ENCODE measurements at regions not wholly inside any gene's neighbourhood (a gene's known extent, or its start where the extent isn't known, plus 50 kb on each side); places are given as distances from the start of the nearest gene placed in this dataset.

GRCh38 chr7:52705768-52706167 lies 329.7 kb upstream of the POM121L12 start:
- DNase-seq (ENCODE audit: low spot score) = no peak

DNA sequence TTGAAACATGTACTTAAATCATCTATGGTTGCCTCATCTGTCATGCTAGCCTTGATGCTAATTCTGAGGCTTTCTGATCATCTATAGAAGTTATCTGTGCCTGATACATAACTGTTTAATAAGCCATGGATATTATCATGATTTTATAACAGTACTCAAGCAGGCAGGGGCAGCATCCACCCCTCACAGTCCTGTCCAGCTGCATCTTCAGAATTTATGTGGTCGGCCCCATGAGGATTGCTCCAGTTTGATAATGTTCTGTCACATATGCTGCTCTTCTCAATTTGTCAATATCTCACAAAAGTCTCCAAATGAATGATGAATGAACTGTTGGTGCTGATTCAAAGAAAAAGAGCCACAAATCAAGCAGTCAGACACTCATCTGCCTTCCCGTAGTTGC lies 335.1 kb upstream of the POM121L12 start:
- no peak for DNase-seq (ENCODE audit: low spot score)

DNA sequence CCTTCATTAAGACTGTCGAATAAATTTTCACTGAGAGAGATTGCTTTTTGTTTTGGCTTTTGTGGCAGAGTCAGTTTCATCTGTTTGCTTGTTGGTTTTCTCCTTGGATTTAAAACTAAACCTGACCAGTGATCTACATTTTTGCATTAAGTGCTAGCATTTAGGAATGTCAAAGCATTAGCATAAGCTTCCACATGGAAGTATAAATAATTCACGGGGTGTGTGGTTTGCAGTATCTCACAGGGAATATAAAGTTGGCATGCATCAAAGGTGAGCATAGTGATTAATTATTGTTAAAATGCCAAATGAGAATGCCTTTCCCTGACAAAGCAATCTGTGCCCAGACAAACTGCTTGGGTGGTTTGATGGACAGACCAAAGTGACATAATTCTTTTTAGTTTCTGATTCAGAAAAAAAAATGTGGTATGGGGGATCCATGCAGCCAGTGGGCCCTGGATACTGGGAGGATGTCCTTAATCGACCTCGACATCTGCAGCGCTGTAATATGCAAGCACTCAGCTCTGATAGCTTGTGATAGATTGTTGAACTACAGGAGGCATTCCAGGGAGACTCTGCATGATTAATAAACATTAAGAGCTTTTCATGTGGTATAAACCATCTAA lies 339.3 kb upstream of the POM121L12 start:
- no peak for DNase-seq (ENCODE audit: low spot score)

DNA sequence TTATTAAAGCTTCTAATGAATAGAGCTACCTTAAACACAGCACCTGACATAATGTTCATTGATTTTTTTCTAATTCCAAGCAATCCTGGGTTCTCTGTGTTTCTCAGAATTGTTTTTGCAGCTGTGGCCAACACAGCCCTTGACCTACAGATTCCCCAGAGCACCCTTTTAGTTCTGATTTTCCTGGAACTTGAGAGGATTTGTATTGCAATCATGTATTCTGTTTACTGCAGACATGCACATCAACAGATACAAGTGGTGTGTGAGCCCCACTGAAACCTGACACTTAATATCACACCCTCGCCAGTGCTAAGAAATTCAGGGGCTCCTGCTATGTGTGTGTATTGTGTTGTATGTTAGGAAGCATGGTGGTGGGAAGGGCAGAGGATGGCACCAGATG lies 344.2 kb upstream of the POM121L12 start:
- no peak for DNase-seq (ENCODE audit: low spot score)

- DNase-seq (ENCODE audit: low spot score) = no peak
Measured at GRCh38 chr7:52689912-52690311, 345.5 kb upstream of the POM121L12 start.

DNA sequence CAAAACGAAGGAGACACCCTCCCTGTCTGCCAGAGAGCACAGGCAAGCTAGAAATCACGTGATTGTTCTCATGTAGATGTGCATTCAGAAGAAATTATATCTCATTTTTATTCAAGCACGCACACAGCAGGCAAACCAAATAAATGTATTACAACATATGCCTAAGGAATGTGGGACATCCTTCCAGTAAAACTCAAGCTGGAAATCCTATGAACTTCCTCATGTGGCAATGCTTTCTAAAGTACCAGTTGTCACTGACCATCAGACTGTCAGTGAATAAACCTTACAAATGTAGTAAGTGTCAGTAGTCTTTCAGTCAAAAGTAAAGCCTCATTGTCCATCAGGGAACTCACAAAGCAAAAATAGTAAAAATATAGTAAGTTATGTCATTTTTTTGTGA lies 350.1 kb upstream of the POM121L12 start:
- no peak for DNase-seq (ENCODE audit: low spot score)

- no peak for DNase-seq (ENCODE audit: low spot score)
Measured at GRCh38 chr7:52684388-52684787, 351.0 kb upstream of the POM121L12 start.

GRCh38 chr7:52682993-52683392 lies 352.4 kb upstream of the POM121L12 start:
- no peak for DNase-seq (ENCODE audit: low spot score)

DNA sequence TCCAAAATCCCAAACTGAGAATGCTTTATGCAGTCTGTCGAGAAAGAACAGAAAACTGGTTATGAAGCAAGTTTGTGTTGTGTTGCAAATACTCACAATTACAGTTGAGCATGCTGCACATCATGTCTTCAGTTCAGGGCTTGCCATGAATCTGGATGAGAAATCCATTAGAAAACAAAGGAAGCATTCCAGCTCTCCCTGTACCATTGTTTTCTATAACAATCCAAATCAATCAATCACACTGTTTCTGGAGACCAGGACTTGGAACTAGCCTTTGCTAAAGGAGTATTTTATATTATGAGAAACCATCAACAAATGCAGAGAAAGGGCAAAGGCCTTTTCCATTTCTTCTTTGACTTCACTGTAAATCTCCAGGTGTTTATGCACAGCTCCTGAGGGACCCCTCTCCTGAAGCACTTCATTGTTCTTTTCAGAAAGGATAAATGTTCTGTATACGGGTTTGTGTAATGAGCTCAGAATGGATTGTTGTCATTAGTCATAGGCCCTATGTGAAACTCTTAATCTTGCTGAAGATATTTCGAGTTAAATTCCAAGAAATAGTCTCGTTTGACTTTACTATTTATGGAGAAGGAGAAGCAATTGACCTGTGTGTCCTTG lies 364.7 kb upstream of the POM121L12 start:
- no peak for DNase-seq (ENCODE audit: low spot score)

DNA sequence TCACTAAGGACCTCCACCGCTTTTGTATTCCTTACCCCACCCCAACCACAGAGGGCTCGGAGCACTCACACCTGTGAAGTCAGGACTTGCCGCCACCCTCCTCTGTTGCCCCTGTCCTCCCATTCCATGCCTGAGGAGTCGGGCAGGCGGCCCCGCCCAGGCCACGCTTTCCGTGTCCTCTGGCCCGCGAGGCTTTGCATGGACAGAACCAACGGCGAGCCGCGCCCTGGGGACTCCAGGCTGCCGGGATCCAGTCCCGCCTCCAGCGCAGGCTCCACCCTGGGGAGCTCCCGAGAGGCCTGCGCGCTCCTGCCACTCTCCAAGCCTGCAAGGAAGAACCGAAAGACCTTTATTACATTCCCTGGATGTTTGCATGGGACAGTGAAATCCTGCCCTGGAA lies 366.4 kb upstream of the POM121L12 start:
- DNase-seq (ENCODE audit: low spot score) = no peak

GRCh38 chr7:52668435-52668834 lies 367.0 kb upstream of the POM121L12 start:
- no peak for DNase-seq (ENCODE audit: low spot score)

DNA sequence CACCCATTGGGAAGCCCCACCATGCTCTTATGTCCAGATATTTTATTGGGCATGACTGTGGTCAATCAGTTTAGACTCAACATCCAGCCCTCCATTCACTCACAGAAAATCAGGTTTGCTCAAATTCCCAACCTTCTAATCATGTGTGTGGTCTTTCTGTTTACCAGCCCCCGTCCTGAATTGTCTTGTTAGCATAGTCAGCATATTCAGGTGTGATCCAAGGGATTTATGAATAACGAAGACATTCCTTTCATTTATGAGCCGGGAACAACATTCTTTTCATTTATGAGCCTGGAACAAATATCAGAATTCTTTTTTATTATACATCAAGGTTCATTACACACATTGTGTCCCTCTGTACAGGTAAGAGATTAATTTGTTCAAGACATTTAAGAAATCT lies 376.3 kb upstream of the POM121L12 start:
- DNase-seq (ENCODE audit: low spot score) = no peak

- no peak for DNase-seq (ENCODE audit: low spot score)
Measured at GRCh38 chr7:52656098-52656497, 379.3 kb upstream of the POM121L12 start.

GRCh38 chr7:52652621-52653020 lies 382.8 kb upstream of the POM121L12 start:
- DNase-seq (ENCODE audit: low spot score) = no peak

- DNase-seq (ENCODE audit: low spot score) = no peak
Measured at GRCh38 chr7:52648872-52649271, 386.6 kb upstream of the POM121L12 start.

GRCh38 chr7:52647046-52647445 lies 388.4 kb upstream of the POM121L12 start:
- no peak for DNase-seq (ENCODE audit: low spot score)

DNA sequence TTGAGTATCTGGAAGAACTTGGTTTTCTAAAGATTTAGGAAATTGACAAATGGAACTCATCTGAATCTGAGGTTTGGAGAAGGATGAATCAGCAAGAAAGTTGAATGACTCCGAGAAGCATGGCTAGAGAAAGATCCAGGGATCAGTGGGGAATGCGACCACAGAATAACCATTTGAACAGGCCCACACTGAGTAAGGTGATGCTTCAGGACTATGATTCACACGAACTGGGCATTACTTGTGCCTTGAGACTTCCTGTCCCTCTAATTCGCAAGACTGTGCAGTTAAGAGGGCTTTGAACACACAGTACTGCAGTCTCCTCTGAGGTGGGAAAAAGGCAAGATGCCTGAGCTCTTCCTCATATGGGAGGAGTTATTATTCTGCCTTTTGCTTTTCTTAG lies 395.5 kb upstream of the POM121L12 start:
- DNase-seq (ENCODE audit: low spot score) = no peak

DNA sequence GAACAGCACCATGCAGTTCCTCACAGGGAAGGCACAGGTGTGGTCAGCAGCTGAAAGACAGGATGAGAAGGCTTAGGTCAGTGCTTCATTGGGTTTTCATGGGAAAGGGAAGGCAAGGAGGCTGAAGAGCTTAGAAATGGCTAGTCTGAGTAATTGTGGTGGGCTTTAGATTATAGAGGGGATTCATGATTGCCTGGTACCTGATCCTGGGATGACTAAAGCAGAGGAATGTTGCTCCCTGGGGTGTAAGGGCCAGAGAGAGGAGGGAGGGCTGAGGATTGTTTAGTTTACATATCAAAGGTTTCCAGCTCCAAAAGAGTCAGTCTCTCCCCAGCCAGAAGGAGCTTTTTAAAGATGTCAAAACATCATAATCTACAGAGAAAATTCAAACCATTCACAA lies 396.3 kb upstream of the POM121L12 start:
- DNase-seq (ENCODE audit: low spot score) = no peak

DNA sequence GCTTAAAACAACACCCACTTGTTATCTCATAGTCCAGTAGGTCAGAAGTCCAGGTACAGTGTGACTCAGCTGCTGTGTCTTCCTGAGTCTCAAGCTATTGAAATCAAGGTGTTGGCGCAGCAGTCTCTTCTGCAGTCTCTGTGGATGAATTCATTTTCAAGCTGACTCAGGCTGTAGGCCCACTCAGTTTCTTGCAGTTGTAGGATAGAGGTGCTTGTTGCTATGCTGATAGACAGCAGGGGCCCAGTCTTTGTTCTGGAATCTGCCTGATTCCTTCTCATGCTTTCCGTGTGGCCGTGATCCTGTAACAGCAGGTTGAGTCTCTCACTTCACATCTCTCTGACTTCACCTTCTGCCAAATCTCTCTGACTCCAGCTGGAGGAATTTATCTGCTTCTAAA lies 400.4 kb upstream of the POM121L12 start:
- no peak for DNase-seq (ENCODE audit: low spot score)

- DNase-seq (ENCODE audit: low spot score) = no peak
Measured at GRCh38 chr7:52620849-52621248, 414.6 kb upstream of the POM121L12 start.

DNA sequence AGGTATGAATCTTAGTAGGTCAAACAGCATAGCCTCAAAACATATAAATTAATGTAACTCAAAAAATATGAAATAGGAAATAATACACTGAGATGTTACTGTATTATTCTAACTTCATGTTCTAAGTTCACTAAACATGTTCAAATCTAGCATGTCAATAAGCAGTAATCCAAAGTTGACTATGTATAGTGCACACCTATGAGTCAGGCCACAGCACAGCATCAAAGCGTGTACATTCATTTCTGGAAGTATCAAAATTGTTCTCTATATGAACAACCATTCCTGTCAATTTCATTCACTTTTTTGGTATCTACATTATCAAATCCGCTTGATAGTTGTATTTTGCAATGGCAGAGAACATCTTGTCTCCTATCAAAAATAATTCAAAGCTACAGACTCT lies 418.9 kb upstream of the POM121L12 start:
- no peak for DNase-seq (ENCODE audit: low spot score)

GRCh38 chr7:52615021-52615695 lies 420.3 kb upstream of the POM121L12 start:
- DNase-seq (ENCODE audit: low spot score) = no peak

- DNase-seq (ENCODE audit: low spot score) = no peak
Measured at GRCh38 chr7:52609511-52609910, 425.9 kb upstream of the POM121L12 start.

- no peak for DNase-seq (ENCODE audit: low spot score)
Measured at GRCh38 chr7:52592698-52593097, 442.7 kb upstream of the POM121L12 start.
